Astrocyte of the hippocampus (primary cell): ENCODE measurements at regions not wholly inside any gene's neighbourhood (a gene's known extent, or its start where the extent isn't known, plus 50 kb on each side); places are given as distances from the start of the nearest gene placed in this dataset.
"Not testable (repeated sequence)": the region's sequence is repeated elsewhere in the genome, so short reads cannot be mapped to it uniquely, and the experiment has no call there.

Source experiments
- DNase-seq: peaks from one replicate; pipeline ENCODE4 v3.0.0; 2011; ENCODE audit warnings: low read depth, low spot score

DNA sequence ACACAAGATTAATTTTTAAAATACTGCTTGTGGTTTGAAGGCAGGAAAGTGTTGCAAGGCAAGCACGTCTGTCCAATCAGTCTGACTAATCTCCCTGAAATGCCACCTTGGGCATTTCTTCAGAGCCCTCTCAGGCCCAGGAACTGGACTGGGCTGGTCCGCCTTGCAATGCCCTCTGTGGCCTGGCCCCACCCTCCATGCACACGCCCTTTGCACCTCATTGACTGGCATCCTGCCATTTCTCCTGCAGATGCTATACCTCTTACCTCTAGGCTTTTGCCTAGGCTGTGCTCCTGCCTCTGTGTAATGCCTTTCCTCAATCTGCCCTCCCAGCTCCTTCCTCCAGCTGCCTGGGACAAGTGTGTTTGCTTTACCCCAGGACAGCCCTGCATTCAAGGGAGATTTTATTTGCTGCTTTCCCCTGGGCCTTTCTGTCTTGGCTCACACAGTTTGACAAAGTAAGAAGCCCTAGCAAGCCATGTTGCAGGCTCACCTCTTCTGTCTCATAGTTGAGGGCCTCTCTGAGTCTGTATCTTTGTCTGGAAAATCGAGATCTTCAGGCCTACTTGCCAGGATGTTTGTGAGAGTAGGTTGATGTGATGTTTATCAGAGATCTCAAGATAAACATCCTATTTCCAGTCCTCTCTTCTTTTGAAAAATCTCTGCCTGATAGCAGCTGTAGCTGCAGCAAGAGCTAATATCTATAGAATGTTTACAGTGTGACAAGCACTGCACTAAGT is 149.2 kb upstream of the JUN start:
- DNase-seq, result peak; percentile 77

DNA sequence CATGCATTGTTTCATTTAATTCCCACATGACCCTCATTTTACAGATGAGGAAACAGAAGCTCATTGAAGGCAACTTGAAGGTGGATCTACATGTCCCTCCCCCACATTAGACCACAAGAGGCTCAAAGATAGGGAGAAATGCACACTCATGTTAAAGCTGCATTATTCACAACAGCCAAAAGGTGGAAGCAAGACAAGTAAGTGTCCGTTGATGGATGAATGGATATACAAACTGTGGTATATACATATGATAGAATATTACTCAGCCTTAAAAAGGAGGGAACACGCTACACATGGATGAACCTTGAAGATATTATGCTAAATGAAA is 149.7 kb upstream of the JUN start:
- DNase-seq, result no peak

DNA sequence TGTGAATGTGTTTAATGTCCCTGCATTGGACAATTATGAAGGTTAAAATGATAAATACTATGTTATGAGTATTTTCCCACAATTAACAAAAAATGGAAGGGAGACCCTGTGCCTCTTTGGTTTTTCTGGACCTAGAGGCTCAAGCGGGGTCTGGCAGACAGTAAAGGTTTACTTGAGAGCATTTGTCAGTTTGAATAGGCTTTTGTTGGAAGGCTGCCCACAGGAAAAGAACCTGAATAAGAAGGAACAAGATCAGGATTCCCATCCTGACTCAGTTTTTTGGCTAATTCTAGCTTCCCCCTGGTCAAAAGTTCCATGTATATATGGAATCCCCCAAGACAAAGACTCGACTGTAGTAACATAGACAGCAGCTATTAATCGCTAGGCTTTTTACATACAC is 150.9 kb upstream of the JUN start:
- no peak for DNase-seq

DNA sequence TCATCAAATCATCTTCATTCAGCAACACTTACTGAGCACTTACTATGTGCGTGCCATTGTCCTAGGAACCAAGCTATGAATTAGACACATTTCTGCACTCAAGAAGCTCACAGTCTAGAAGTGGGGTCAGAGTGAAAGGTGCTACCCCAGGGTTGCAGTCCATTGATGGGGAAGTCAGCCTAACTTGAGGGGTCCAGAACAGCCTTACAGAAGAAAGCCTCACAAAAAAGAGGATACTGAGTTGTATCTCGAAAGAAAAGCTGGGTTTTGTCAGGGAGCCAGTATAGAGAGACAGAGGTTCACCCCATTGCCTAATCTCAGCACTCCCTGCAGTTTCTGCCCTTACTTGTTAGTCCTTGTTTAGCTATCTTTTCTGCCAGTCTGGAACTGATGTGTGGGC is 153.1 kb upstream of the JUN start:
- no peak for DNase-seq

DNA sequence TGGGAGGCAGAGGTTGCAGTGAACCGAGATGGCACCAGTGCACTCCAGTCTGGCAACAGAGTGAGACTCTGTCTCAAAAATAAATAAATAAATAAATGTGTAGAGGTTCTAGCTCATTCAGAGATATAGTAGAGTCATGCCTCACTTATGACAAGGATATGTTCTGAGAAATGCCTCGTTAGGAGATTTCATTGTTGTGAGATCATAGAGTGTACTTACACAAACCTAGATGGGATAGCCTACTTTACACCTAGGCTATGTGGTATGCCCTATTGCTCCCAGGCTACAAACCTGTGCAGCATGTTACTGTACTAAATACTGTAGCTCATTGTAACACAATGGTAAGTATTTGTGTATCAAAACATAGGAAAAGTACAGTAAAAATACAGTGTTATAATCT is 155.3 kb upstream of the JUN start:
- no peak for DNase-seq

DNA sequence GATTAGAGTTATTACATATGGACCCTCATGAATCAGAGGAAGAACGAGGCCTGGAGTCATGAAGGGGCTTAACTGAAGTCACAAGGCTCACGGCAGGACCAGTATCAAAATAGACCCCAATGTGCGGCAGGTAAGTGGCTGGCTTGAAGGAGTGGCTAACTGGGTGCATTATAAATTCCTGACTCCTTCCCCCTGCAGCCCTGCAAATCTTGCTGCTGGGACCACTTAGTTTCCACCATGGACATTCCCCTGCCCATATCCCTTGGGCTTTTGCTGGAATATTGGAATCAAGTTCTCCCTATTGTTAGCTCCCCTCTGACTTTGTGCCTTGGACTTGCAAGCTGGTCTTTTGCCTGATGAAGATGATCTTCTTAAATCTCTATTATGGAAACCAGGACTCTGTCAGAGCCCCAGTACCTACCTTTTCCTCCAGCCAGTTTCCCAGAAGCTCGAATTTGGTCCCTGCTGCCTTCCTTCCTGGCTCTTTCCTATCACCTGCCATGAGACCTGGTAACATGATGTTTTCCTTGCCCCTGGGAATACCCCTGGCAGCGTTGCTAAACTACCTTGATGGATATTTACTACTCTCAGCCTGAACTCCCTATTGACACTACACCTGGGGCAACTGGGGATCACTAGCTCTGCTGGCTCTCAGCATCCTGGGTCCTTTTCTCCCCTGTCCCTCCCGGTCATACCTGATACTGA is 156.0 kb upstream of the JUN start:
- DNase-seq, result no peak

DNA sequence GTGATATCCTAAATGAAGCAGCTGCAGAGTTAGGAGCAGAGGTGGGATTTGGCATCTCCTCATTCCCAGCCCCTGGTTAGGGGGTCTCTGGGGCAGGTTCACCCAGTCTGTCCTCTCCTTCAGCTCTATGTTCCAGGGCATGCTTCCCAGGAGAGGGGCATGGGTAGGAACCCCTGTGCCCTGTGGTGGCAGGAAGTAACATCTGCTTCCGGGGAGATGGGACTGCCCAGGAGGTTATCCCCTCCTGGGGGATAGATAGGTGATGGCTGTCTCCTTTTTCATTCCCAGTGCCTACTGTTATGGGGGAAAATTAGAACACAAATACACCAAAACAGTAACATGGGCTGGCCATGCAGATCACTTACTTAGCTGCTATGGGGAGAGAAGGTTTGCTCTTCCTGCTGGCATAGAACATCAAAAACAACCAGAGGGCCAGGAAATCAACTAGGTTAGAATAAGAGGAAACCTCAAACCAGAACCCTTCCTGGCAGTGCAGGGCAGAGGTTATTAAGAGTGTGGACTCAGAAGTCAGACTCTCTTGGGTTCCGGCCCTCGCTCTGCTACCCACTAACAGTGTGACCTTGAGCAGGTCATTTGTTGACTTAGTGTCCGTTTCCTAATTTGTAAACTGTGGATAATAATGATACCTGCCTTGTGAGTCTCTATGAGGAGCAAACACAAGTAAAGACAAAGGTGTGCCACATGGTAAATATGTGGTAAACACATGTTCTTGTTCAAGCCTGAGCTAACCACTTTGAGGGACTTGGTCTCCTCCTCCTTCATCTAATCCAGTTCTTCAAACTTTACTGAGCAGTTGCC is 157.8 kb upstream of the JUN start:
- DNase-seq, result no peak

DNA sequence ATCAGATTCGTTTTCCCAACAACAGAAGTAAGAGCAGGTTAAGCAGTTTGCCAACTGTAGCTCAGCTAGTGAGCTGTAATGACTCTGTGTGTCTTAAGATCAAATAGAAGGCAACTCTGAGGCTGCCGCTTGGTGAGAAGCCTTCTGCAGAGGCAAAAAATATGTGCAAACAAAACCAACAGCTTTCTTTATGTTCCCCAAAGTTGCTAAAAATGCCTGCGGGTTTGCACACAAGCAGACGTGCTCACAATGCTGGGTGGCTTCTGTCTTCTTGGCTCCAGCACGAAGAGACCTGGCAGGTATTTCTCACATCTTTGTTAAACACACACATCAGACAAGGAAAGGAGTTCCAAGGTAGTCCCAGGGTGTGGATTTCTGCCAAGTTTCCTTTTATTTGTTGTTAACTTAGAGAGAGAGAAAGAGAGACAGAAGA is 158.9 kb upstream of the JUN start:
- DNase-seq, result no peak

DNA sequence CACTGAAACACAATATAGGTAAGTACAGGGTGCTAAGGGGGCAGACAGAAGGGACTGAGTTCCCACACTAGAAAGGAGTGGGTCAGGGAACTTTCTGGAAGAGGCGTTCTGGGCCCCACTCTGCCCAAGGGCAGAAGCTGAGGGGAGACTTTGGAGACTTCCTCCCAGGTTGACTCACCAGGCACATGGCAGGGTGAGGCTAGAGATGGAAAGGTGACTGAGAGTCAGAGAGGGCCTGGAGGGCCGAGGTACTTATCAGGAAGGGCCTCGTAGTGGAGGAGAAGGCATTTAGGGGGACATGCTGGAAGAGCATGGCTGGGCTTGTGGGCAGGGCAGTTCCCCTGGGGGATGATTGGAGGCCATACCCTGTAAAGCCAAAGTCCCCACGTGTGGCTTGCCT is 159.9 kb upstream of the JUN start:
- no peak for DNase-seq

DNA sequence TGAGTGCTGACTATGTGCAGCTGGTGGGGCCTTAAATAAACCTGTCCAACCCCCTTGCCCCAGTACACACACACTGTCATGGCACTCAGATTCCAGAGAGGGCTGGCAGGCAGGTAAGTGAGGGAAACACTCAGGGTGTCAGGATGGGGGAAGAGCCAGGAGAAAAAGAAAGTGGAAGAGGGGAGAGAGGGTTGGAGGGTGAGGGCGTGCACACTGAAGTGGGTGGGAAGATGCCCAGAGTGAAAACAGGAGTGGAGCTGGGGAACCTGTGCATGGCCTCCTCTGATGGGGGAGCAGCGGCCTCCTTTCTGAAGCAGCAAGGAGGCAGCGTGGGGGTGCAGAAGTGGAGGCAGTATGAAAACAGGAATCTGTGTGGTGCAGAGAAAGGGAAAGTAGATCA is 160.6 kb upstream of the JUN start:
- no peak for DNase-seq

DNA sequence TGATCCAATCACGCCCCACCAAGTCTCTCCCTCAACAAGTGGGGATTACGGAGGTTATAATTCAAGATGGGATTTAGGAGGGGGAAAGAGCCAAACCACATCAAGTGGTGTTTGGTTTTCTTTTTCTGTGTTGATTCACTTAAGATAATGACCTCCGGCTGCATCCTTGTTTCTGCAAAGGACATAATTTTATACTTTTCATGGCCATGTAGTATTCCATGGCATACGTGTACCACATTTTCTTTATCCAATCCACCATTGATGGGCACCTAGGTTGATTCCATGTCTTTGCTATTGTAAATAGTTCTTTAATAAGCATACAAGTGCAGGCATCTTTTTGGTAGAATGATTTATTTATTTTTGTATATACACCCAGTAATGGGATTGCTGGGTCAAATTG is 162.5 kb upstream of the JUN start:
- no peak for DNase-seq

DNA sequence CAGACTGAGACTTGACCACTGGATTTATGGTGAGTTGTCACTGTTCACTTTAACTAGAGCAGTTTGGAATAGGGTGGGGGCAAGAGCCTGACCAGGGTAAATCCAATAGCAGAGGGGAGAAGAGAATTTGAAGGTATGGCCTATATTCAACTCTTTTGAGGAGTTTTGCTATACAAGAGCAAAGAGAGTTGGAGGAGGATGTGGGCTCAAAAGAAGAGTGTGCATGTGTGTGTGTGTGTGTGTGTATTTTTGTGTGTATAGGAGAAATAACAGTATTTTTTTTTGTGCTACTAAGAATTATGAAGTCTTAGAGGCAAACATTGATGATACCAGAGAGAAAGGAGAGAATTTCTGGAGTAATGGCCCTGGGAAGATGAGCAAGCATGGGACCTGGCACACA is 164.8 kb upstream of the JUN start:
- DNase-seq, result no peak

DNA sequence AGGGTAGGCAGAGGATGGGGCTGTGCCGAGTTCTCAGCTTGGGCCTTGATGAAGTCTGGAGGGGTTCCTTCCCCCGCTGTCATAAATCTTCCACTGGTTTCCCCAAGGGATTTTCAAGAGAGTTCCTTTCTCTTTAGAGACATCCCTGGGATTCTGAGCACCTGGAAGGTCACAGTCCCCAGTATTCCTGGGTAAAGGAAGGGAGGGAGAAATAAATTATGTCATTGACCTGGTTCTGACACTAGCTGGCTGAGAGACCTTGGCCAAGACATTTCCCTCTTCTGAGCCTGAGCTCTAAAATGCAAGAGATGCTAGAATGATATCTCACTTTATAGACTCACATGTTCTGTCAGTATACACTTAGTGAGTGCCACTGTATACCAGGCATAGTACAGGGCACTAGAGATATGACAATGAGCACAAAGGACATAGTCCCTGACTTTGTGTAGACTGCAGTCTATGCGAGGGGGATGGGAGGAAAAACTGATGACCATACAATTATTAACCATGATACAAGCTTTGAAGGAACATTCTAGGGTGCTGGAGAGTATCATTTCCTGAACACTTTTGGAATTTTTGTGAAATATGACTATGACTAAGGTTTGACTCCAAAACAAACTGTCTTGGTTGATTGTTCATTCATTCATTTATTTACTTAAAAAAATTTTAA is 165.8 kb upstream of the JUN start:
- no peak for DNase-seq

DNA sequence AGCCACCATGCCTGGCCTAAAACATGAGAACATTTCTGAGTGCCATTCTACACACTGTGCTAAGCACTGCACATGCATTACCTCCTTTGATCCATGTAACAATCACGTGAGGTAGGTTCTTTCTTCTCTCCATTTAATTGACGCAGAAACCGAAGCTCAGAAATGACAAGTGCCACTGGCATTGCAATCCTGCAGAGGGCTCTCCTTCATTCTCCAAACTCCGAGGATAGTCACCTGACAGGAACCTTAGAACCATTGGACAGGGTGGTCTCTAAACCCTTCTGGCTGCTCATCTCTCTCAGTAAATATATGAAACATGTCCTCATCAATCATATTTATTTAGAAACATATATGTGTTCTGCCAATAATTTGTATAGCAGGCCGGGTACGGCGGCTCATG is 167.1 kb upstream of the JUN start:
- no peak for DNase-seq

DNA sequence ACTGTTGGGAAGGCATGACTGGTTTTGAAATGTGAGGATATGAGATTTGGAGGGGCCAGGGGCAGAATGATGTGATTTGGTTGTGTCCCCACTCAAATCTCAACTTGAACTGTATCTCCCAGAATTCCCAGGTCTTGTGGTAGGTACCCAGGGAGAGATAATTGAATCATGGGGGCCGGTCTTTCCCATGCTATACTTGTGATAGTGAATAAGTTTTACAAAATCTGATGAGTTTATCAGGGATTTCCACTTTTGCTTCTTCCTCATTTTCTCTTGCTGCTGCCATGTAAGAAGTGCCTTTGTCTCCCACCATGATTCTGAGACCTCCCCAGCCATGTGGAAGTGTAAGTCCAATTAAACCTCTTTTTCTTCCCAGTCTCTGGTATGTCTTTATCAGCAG is 170.1 kb upstream of the JUN start:
- DNase-seq, result not testable (repeated sequence)

DNA sequence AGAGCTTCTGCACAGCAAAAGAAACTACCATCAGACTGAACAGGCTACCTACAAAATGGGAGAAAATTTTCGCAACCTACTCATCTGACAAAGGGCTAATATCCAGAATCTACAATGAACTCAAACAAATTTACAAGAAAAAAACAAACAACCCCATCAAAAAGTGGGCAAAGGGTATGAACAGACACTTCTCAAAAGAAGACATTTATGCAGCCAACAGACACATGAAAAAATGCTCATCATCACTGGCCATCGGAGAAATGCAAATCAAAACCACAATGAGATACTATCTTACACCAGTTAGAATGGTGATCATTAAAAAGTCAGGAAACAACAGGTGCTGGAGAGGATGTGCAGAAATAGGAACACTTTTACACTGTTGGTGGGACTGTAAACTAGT is 179.4 kb upstream of the JUN start:
- DNase-seq, result not testable (repeated sequence)

DNA sequence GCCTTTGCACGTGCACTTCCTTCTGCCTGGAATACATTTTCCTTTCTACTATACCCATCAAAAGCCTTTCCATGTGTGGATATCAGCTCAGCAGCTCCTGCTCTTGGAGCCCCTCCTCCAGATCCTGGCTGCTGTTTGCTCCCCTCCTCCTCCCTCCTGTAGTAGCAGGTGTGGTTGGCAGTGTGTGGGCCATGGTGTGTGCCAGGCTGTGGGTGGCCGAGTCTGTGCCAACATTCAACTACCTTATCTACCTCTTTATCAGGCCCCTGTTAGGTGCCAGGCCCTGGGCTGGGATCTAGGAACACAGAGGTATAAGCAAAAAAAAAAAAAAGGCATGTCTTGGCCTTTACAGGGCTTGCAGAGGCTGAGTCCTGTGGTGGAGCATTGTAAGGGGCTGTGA is 180.6 kb upstream of the JUN start:
- no peak for DNase-seq

DNA sequence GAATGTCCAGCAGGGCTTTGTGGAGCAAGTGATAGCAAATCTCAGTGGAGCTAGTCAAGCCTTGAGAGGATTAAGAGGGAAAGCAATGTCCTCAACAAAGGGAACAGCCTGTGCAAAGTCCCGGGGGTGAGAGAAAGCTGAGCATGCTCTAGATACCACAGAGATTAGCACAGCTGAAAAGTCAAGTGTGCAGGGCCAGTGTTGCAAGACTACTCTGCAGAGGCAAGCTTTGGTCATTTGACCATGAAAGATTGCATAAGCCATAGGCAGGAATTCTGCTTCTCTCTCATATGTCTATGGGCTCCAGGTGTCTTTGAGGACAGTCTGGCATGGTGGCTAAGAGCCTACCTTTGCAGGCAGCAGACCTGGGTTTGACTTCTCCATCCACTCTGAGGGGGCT is 181.0 kb upstream of the JUN start:
- no peak for DNase-seq

DNA sequence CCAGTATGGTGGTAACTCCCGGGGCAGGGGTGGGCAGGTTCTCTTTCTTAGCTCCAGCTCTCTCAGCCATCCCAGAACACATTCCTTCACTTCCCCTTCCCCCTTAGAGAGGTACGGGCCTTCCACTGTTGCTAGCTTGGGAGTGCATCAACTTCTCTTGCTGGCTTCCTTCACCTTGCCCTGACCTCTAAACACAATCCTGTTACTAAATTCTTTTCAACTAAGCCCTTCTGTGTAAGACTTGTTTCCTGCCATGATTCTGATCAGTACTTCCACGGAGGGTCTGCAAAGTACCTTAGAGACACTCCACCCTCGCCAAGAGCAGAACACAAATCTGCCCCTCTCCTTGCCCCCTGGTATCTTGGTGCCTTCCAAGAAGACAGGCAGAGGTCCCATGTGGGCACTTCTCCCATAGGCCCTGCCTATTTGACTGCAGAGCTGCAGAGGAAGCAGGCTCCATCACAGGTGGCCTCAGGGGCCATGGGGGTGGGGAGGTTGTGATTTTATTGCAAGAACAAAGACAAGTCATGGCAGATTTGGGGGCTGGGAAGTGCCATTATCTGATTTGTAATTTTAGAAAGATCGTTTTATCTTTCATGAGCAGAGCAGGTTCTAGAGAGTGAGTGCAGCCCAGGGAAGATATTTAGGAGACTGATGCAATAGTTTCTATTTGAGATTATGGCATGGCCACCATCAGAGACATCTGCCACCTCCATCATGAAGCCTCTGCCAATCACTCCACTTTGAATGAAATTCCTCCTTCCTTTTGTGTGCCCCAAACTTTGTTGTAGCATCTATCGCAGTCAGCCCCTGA is 182.5 kb upstream of the JUN start:
- no peak for DNase-seq

DNA sequence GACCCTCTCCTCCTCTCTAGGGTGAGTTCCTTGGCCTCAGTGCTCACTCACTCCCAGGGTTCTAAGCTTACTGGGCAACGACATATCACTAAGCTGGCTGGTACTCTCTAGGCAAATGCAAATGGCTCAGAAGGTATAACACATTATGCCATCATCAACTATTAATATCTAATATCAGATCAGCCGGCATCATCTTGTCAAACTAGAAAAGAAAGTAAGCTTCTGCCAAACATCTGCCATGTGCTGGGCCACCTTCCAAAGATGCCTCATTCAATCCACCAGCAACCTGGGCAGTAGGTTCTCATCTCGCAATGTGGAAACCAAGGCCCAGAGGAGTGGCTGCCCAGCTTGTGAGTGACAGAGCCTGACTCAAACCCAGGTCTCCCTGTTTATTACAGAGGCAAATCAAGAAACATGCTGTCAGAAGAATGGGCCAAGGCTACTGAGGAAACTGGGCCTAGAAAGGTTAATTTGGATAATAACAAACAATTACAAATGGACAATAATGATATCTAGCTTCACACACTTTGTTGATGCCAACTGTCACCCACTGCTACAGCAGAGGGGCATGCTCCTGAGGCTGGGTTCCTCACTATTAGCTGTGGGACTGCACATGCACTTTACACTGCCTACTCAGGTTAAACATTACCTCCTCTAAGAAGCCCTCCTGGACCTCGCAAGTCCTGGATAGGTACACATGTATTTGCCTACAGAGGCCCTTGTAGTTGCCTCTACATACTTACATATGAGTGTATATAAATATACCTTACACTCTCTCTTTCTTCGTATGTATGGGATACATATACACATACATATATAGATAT is 183.3 kb upstream of the JUN start:
- no peak for DNase-seq
